ENCODE measurements at regions not wholly inside any gene's neighbourhood (a gene's known extent, or its start where the extent isn't known, plus 50 kb on each side); places are given as distances from the start of the nearest gene placed in this dataset.

- ChIA-PET CTCF (interaction anchor here (0.6 to 3.6 kb wide), 16 partner anchors 11 to 539 kb away, joined by 3 to 60 read pairs (median 5); no protein-coding TSS in a partner anchor), POLR2A (no interaction called here)
- no peak overlapping the region for H3K4me3 ChIP-seq (ENCODE audit: low read depth, low read length)
- H3K9me3 ChIP-seq (ENCODE audit: control insufficient read depth, insufficient read depth, low read depth, low read length): no peaks in the 10 kb centered on the region
- no peak overlapping the region for H3K27ac ChIP-seq (ENCODE audit: extremely low read depth, low read depth, low read length)
- peaks cover 7% of the 10 kb centered on the region for H3K4me1 ChIP-seq (ENCODE audit: control insufficient read depth, insufficient read depth, low read length)
- TF ChIP-seq, protein P1, sequence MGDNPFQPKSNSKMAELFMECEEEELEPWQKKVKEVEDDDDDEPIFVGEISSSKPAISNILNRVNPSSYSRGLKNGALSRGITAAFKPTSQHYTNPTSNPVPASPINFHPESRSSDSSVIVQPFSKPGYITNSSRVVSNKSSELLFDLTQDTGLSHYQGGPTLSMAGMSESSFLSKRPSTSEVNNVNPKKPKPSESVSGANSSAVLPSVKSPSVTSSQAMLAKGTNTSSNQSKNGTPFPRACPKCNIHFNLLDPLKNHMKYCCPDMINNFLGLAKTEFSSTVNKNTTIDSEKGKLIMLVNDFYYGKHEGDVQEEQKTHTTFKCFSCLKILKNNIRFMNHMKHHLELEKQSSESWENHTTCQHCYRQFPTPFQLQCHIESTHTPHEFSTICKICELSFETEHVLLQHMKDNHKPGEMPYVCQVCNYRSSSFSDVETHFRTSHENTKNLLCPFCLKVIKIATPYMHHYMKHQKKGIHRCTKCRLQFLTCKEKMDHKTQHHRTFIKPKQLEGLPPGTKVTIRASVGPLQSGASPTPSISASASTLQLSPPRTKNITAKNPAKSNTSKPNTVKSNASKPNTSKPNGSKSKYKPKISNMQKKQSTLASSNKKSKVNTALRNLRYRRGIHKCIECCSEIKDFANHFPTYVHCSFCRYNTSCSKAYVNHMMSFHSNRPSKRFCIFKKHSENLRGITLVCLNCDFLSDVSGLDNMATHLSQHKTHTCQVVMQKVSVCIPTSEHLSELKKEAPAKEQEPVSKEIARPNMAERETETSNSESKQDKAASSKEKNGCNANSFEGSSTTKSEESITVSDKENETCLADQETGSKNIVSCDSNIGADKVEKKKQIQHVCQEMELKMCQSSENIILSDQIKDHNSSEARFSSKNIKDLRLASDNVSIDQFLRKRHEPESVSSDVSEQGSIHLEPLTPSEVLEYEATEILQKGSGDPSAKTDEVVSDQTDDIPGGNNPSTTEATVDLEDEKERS (tag by site-specific recombination; IDR thresholded peaks at IDR 0.05): no peak
- TF ChIP-seq ZNF76 (tag by site-specific recombination; IDR thresholded peaks at IDR 0.05; ENCODE audit: borderline replicate concordance, low read depth) (no peak), ZNF211 (tag by site-specific recombination; IDR thresholded peaks at IDR 0.05; ENCODE audit: low read depth) (no peak), OSR2 (tag by site-specific recombination; IDR thresholded peaks at IDR 0.05) (no peak), GLIS2 (tag by site-specific recombination; IDR thresholded peaks at IDR 0.05) (no peak), ZNF658 (tag by site-specific recombination; IDR thresholded peaks at IDR 0.05) (no peak), KLF1 (tag by site-specific recombination; IDR thresholded peaks at IDR 0.05) (no peak), ZNF362 (tag by site-specific recombination; IDR thresholded peaks at IDR 0.05) (no peak), MZF1 (tag by site-specific recombination; IDR thresholded peaks at IDR 0.05; ENCODE audit: borderline replicate concordance) (no peak), ZNF624 (tag by site-specific recombination; IDR thresholded peaks at IDR 0.05) (no peak), ZNF677 (tag by site-specific recombination; IDR thresholded peaks at IDR 0.05) (no peak)
- TF ChIP-seq, protein P2, sequence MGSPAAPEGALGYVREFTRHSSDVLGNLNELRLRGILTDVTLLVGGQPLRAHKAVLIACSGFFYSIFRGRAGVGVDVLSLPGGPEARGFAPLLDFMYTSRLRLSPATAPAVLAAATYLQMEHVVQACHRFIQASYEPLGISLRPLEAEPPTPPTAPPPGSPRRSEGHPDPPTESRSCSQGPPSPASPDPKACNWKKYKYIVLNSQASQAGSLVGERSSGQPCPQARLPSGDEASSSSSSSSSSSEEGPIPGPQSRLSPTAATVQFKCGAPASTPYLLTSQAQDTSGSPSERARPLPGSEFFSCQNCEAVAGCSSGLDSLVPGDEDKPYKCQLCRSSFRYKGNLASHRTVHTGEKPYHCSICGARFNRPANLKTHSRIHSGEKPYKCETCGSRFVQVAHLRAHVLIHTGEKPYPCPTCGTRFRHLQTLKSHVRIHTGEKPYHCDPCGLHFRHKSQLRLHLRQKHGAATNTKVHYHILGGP (tag by site-specific recombination; IDR thresholded peaks at IDR 0.05): no peak
- H3K36me3 ChIP-seq (ENCODE audit: control insufficient read depth in 2 of 2, insufficient read depth in 1 of 2, low read length in 2 of 2): no peaks in the 10 kb centered on the region
Measured at GRCh38 chr2:176650104-176650837, 381.0 kb downstream of the MTX2 start.

- no peak overlapping the region for H3K4me3 ChIP-seq (ENCODE audit: low read depth, low read length)
Measured at GRCh38 chr2:176650838-176651555, 381.8 kb downstream of the MTX2 start.

More at GRCh38 chr2:176650838-176651555, 381.8 kb downstream of the MTX2 start:
- POLR2A ChIA-PET: no interaction called here
- TF ChIP-seq ZNF335 (tag by site-specific recombination; conservative IDR thresholded peaks at IDR 0.05) (no peak), PRDM1 (tag by site-specific recombination; IDR thresholded peaks at IDR 0.05) (peak; percentile 64; the same call in 1 of the 2 replicates), KLF16 (tag by site-specific recombination; IDR thresholded peaks at IDR 0.05) (no peak), ZNF354C (tag by site-specific recombination; IDR thresholded peaks at IDR 0.05; ENCODE audit: borderline replicate concordance, low read depth) (no peak)
- no peak overlapping the region for H3K27ac ChIP-seq (ENCODE audit: extremely low read depth, low read depth, low read length)
- peaks cover 7% of the 10 kb centered on the region for H3K4me1 ChIP-seq (ENCODE audit: control insufficient read depth, insufficient read depth, low read length)
- CTCF ChIA-PET: interaction anchor here (0.6 to 3.6 kb wide), 27 partner anchors 11 to 540 kb away, joined by 3 to 60 read pairs (median 5); no protein-coding TSS in a partner anchor
- no peaks in the 10 kb centered on the region for H3K36me3 ChIP-seq (ENCODE audit: control insufficient read depth in 2 of 2, insufficient read depth in 1 of 2, low read length in 2 of 2)
- H3K9me3 ChIP-seq (ENCODE audit: control insufficient read depth, insufficient read depth, low read depth, low read length): no peaks in the 10 kb centered on the region
